Spleen (tissue), 7 donors: ENCODE measurements at regions not wholly inside any gene's neighbourhood (a gene's known extent, or its start where the extent isn't known, plus 50 kb on each side); places are given as distances from the start of the nearest gene placed in this dataset.

ENCODE experiments used
- CTCF ChIP-seq, 11 experiments: fragments of 200-600 bp in 7 of 11; fragments of 450-650 bp in 4 of 11; sonication (generic) in 4 of 11; IDR thresholded peaks in 8 of 11; conservative IDR thresholded peaks in 3 of 11; 1 replicate in 7 of 11; 2 replicates in 4 of 11; pipeline versions ENCODE4 v1.4.0 to v1.8.0; 2016 to 2021; ENCODE audit warnings: antibody characterized with exemption in 11 of 11, inconsistent platforms in 4 of 11, mild to moderate bottlenecking in 1 of 11
- POLR2A ChIP-seq, 3 donors: fragments of 450-650 bp; IDR thresholded peaks; one replicate each; pipeline ENCODE4 v1.5.1; 2017; ENCODE audit warnings: antibody characterized with exemption in 3 of 3, mild to moderate bottlenecking in 1 of 3
- POLR2AphosphoS5 ChIP-seq, 3 donors: sonication (generic); formaldehyde crosslinking; IDR thresholded peaks; one replicate each; pipeline ENCODE4 v1.5.1; 2017; ENCODE audit warnings: antibody characterized with exemption in 3 of 3
- donor health status: DM: no; HTN: no; CAD: no; lungs with moderate emphysema.
- donor health status: DM: no; HTN: no; CAD: no.
- donor health status: DM: no; HTN: no; CAD: no.

- TF ChIP-seq POLR2A (IDR thresholded peaks at IDR 0.05) (no peak), CTCF (IDR thresholded peaks at IDR 0.05 in 8 of 11, conservative IDR thresholded peaks at IDR 0.05 in 3 of 11) (no peak), POLR2AphosphoS5 (IDR thresholded peaks at IDR 0.05) (no peak)
These were observed 145.4 kb downstream of the KIF20B start for GRCh38 chr10:89846786-89847185.
